Calu3 (cell line): ENCODE measurements at regions not wholly inside any gene's neighbourhood (a gene's known extent, or its start where the extent isn't known, plus 50 kb on each side); places are given as distances from the start of the nearest gene placed in this dataset.

Source experiments
- BruUV-seq: library from RNA; stranded (reverse); fragments of 400-500 nt; replicated peaks from 2 replicates; lab custom pipeline; 2021; lab: Mats Ljungman, UMichigan
- CTCF ChIA-PET: fragments of 300-600 bp; sonication (Branson Sonifier 250); formaldehyde crosslinking; loops from one replicate; lab custom pipeline; 2022; ENCODE audit warnings: antibody characterized with exemption; lab: Charles Lee
- DNase-seq: peaks from one replicate; pipeline ENCODE4 v3.0.0; 2022
- H3K27ac Mint-ChIP-seq: one replicate; pipeline ENCODE4 v1.8.0; 2022; ENCODE audit warnings: mixed read lengths; ENCODE audit not compliant: unreplicated experiment
- H3K27me3 Mint-ChIP-seq: one replicate; pipeline ENCODE4 v1.8.0; 2022; ENCODE audit warnings: mixed read lengths; ENCODE audit not compliant: unreplicated experiment
- H3K36me3 Mint-ChIP-seq: one replicate; pipeline ENCODE4 v1.8.0; 2022; ENCODE audit warnings: mild to moderate bottlenecking, moderate library complexity, mixed read lengths; ENCODE audit not compliant: insufficient read depth, unreplicated experiment
- H3K4me1 Mint-ChIP-seq: one replicate; pipeline ENCODE4 v1.8.0; 2022; ENCODE audit warnings: mild to moderate bottlenecking, low read depth, mixed read lengths; ENCODE audit not compliant: unreplicated experiment
- H3K4me3 Mint-ChIP-seq: one replicate; pipeline ENCODE4 v1.8.0; 2022; ENCODE audit warnings: mild to moderate bottlenecking, low read depth, moderate library complexity, mixed read lengths; ENCODE audit not compliant: unreplicated experiment
- H3K9me3 Mint-ChIP-seq: one replicate; pipeline ENCODE4 v1.8.0; 2022; ENCODE audit warnings: low read depth, mixed read lengths; ENCODE audit not compliant: unreplicated experiment
- CTCF ChIP-seq: fragments of 200-600 bp; IDR thresholded peaks from one replicate; pipeline ENCODE4 v1.8.0; 2022; ENCODE audit warnings: antibody characterized with exemption; ENCODE audit not compliant: unreplicated experiment
- intact Hi-C: fragments of 100-400 bp; cut with micrococcal nuclease; formaldehyde crosslinking; loops from one replicate; pipeline ENCODE4 v1.10.0; 2022; ENCODE audit not compliant: unreplicated experiment

GRCh38 chr2:146270618-146271017 lies 1574.2 kb upstream of the ACVR2A start:
- Mint-ChIP-seq H3K4me1 (no peaks in the 10 kb centered on the region), H3K9me3 (no peaks in the 10 kb centered on the region), H3K4me3 (no peak overlapping the region), H3K27me3 (no peaks in the 10 kb centered on the region), H3K36me3 (no peaks in the 10 kb centered on the region), H3K27ac (peak overlapping the region; percentile 10)
- no peak for DNase-seq
- intact Hi-C loops: no loop called here
- CTCF ChIA-PET: no interaction called here
- BruUV-seq: no TSS peak
- TF ChIP-seq CTCF: no peak

- TF ChIP-seq CTCF: no peak
- intact Hi-C loops: no loop called here
- DNase-seq: no peak
- Mint-ChIP-seq H3K27ac (no peak overlapping the region), H3K4me1 (no peaks in the 10 kb centered on the region), H3K4me3 (no peak overlapping the region), H3K36me3 (no peaks in the 10 kb centered on the region), H3K9me3 (no peaks in the 10 kb centered on the region), H3K27me3 (no peaks in the 10 kb centered on the region)
- CTCF ChIA-PET: no interaction called here
- no TSS peak for BruUV-seq
Measured at GRCh38 chr2:146267093-146267492, 1577.7 kb upstream of the ACVR2A start.

GRCh38 chr2:146265656-146266055 lies 1579.2 kb upstream of the ACVR2A start:
- Mint-ChIP-seq H3K4me3 (no peak overlapping the region), H3K9me3 (no peaks in the 10 kb centered on the region), H3K27me3 (no peaks in the 10 kb centered on the region), H3K36me3 (no peaks in the 10 kb centered on the region), H3K27ac (no peak overlapping the region), H3K4me1 (no peaks in the 10 kb centered on the region)
- CTCF ChIA-PET: no interaction called here
- no peak for TF ChIP-seq CTCF
- BruUV-seq: no TSS peak
- intact Hi-C loops: no loop called here
- no peak for DNase-seq

GRCh38 chr2:146262606-146263005 lies 1582.2 kb upstream of the ACVR2A start:
- no peaks in the 10 kb centered on the region for H3K4me1 Mint-ChIP-seq
- H3K36me3 Mint-ChIP-seq: no peaks in the 10 kb centered on the region
- H3K27ac Mint-ChIP-seq: no peak overlapping the region
- no peaks in the 10 kb centered on the region for H3K27me3 Mint-ChIP-seq
- no TSS peak for BruUV-seq
- H3K9me3 Mint-ChIP-seq: no peaks in the 10 kb centered on the region
- intact Hi-C loops: no loop called here
- CTCF ChIA-PET: no interaction called here
- H3K4me3 Mint-ChIP-seq: no peak overlapping the region
- no peak for DNase-seq
- no peak for TF ChIP-seq CTCF

GRCh38 chr2:146260551-146260950 lies 1584.3 kb upstream of the ACVR2A start:
- CTCF ChIA-PET: interaction anchor here (0.6 kb wide), 1 partner anchor 9 kb away, joined by 4 read pairs; no protein-coding TSS in a partner anchor
- intact Hi-C loops: no loop called here
- no peak for TF ChIP-seq CTCF
- DNase-seq: no peak
- no TSS peak for BruUV-seq
- Mint-ChIP-seq H3K36me3 (no peaks in the 10 kb centered on the region), H3K4me3 (no peak overlapping the region), H3K9me3 (no peaks in the 10 kb centered on the region), H3K27me3 (no peaks in the 10 kb centered on the region), H3K27ac (no peak overlapping the region), H3K4me1 (no peaks in the 10 kb centered on the region)
